Right lung (tissue), 2 donors: ENCODE measurements at regions not wholly inside any gene's neighbourhood (a gene's known extent, or its start where the extent isn't known, plus 50 kb on each side); places are given as distances from the start of the nearest gene placed in this dataset.
A peak's percentile ranks its signal among the peaks of the same experiment; 100 is the strongest.
"Not testable (repeated sequence)": the region's sequence is repeated elsewhere in the genome, so short reads cannot be mapped to it uniquely, and the experiment has no call there.

Source experiments
- DNase-seq, 2 donors: peaks; one replicate each; pipeline ENCODE4 v3.0.0-alpha.2; 2013

DNA sequence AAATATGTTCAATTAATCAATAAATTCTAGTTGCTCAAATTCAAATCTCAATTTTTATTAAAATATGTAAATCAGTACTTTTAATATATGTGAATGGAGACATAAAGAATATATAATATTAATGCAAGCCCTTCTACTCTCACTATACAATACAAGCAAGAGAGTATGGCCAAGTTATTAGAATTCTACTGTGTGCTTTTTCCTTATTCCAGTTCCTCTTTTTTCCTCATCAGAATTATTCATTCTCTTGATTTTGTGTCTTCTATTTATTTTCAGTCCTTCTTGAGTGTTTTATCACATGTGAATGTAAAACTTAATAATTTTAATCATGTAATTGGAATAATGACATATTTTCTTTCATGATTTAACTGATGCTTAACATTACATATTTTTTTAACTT lies 276.8 kb downstream of the PCDH20 start:
- no peak for DNase-seq

DNA sequence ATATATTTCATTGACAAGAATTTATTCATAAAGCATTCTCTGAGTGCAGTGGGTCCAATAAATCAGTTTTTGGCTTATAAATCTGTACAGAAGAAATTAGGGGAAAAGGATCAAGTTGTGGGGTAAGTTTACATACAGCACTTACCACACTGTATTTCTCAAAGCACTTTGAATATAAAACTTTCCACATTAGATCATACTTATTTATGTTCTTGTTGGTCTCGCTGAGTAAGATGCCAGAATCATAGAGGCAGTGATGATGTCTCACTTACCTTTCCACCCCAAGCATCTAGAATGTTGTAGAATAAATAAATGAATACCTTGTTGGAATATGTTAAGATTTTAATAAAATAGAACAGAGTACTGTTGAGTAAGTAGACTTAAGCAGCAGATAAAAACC lies 279.1 kb downstream of the PCDH20 start:
- DNase-seq, result no peak

DNA sequence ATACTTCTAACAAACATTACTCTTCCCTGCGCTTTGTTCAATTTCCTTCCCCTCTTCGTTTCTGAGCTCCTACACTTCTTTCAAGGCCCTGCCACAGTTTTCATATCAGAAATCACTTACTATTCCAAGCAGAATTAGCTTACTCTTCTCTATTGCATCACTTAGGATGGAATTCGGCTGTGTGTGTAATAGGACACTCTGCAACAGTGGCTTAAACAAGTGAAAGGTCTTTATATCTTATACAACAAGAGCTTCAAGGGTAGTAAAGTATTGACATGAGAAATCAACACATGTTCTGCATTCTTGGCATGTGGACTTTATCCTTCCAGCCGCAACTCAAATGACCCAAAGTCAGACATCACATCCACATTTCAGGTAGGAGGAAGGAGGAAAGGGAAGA lies 279.6 kb downstream of the PCDH20 start:
- DNase-seq, result peak; percentile 23 to 27

DNA sequence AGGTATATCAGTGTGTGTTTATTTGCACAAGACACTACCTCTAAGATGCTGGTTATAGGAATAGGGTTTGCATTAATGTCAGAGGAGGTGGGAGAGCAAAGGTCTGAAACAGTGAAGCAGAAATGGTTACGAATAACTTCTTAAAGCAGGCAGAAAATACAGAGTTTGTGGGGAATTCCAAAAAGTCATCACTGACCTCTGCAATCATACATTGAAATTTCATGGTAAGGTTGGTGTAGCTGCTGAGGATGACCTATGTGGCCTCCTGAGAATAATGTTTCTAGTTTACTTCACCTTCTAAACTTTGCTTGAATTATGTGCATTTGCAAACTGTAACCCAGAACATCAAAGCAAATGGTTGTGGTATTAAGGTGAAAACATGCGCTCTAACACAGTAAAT lies 280.1 kb downstream of the PCDH20 start:
- DNase-seq, result no peak

DNA sequence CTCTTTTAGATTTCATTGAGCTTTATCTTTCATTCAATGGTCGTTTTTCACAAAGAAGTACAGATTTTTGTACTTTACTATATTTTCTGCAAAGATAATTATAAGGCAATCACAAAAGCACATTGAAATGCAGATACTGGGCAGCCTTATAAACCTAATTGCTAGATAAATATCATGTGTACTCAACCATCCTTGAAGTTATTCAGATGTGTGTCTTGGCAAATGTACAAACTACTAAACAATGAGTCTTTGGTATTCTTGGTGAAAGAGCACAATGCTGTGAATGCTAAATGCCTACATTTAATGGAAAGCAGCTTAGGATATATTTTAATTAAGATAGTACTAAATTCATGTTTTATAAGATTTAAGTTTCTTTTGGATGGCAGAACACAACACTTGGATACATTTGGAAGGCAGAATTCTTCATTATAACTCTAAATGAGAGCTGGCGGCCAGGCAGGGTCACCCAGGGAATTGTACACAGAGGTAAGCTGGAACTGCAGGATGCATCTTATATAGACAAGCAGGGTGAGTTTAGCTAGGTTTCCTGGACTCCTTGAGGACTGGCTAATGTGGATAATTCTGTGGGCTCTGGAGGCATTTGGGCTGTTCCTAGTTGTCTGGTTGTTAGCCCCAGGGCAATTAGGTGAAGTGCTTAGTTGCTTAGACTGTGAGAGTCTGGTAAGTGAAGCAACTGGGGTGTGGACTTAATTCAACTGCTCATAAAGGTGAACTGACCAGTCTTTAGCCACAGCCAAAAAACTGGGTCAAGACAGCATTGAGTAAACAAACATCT lies 286.6 kb downstream of the PCDH20 start:
- no peak for DNase-seq

DNA sequence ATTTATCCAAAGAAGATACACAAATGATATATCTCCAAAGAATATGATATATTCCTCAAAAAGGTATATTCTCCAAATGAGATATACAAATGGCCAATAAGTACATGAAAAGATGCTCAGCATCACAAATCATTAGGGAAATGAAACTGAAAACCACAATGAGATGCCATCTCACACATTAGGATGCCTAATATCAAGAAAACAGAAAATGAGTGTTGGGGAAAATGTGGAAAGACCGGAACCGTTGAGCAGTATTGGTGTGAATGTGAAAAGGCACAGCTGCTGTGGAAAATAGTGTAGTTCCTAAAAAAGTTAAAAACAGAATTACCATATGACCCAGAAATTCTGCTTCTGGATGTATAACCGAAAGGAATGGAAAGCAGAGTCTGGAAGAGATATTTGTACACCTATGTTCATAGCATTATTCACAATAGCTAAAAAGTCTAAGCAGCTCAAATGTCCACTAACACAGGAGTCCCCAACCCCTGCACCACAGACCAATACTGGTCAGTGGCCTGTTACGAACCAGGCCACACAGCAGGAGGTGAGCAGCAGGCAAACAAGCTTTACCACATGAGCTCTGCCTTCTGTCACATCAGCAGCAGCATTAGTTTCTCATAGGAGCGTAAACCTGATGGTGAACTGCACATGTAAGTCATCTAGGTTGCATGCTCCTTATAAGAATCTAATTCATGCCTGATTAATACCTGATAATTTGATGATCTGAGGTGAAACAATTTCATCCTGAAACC lies 291.9 kb downstream of the PCDH20 start:
- DNase-seq, result no peak

DNA sequence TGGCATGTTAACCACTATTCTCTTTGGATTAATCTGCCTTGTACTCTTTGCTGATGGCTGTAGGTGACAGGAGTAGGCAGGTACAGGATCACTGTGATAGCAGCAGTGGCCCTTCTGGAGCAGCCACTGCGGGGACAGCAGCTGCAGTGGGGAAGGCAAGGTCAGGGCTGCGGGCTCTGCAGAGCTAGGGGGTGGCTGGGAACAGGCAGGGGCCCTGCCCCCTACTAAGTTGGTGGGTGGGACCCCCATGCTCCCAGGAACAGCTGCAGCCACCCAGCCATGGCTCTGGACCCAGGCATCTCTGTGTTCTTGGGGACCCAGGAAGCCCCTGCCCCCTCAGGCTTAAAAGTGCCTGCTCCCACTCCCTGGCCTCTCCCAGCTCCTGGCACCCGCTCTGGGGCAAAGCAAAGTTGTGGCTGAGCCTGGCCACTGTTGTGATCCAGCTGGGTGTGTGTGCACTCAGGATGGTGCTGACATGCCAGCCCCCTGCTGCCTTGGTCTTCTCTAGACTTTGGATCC lies 302.4 kb downstream of the PCDH20 start:
- DNase-seq, result no peak

DNA sequence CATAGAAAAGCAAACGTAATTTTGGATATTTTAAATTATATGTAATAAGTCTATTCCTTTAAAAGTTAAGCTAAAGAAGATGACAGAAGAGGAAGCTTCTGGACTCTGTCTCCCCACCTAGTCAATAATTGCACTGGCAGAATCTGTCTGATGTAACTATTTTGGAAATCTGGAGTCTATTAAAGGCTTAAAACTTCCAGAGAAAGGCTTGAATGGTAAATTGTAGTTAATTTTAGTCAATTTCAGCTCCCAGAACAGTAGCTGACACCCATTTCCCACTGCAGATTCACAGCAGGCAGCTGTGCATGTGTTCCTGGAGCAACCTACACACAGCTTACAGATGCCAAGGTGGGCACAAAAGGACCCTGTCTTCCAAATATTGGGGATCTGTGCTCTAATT lies 304.1 kb downstream of the PCDH20 start:
- DNase-seq, result no peak

DNA sequence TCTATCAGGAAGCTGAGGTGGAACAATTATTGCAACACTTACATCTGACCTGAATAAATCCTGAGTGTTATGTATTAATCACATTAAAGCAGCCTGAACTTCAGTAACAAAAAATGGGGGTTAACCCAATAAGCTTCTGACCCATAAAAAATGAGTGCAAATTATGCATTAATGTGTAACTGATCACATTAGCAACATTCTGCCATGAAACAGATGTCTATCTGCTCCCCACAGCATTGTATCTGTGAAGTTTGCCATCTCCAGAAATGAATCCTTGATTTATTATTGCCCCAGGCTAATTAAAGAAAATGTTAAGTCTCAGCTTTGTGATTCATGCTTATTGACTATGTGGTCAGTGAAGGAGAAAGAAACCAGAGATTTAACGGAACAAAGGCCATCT lies 304.9 kb downstream of the PCDH20 start:
- DNase-seq, result no peak

DNA sequence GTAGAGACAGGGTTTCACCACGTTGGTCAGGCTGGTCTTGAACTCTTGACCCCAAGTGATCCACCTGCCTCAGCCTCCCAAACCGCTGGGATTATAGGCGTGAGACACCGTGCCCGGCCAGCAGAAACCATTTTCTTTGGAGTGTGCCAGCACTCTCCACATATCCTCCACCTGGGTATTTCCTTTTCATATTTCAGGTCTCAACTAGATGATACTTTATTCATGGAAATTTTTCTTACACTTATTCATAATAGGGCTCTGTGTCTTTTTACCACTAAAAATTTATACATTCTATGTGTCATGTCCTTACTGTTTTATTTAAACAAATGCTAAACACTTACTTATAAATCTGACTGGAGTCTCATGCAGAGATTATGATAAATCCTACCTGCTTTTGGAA lies 305.9 kb downstream of the PCDH20 start:
- no peak for DNase-seq

DNA sequence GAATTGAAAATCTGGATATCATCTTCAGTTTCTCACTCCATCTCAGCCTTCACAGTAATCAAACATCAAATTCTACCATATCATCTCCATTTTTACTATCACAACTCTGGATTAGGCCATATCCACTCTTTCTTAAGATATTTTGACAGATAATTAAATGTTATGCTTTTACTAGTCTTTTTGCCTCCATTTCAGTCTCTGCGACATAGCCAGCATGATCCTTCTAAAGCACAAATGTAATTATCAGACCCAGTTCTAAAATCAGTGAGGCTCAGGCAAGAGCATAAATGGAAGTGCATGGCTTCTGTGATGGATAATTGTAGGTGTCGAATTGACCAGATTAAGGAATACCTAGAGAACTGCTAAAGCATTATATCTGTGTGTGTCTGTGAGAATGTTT lies 307.7 kb downstream of the PCDH20 start:
- DNase-seq, result no peak

DNA sequence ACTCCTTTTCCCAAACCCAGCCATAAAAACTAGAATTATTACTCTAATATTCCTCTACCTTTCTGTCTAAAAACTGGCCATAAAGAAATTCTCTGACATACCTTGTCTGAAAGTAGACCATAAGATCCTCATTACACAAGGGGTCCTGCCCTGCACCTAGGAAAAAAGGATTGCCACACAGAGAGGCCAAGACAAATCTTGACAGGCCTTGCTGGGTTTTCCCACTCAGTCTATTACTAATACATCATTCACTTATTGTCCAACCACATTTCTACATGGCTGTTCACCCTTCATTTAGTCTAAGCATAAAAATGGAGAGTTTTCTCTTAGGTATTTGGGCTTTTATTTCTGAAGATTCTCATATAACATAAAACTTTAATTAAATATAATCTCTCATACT lies 319.8 kb downstream of the PCDH20 start:
- DNase-seq, result no peak

DNA sequence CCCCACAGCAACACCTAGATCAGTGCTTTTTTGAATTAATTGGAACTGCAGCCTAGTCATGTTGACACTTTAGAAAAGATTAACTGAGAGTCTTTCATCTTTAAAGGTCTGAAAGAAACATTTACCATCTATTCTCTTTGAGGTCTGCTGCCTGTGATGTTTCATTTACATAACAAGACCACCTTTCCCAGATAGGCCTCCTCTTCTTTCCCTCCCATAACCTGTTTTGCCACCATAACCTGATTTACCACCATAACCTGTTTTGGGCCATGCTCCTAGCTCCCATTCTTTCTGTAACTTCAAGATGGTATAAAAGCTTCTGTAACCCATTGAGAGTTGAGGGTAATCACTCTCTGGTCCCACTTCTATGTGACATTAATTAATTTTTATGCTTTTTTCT lies 320.8 kb downstream of the PCDH20 start:
- DNase-seq, result no peak

DNA sequence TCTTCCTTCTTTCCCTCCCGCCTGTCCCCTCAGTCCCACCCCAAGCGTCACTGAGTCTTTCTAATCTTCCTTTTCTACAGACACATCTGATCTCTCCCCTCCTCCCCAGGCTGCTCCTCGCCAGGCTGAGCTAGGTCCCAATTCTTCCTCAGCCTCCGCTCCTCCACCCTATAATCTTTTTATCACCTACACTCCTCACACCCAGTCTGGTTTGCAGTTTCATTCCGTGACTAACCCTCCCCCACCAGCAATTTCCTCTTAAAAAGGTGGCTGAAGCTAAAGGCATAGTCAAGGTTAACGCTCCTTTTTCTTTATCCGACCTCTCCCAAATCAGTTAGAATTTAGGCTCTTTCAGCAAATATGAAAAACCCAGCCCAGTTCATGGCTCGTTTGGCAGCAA lies 325.8 kb downstream of the PCDH20 start:
- DNase-seq, result not testable (repeated sequence)

DNA sequence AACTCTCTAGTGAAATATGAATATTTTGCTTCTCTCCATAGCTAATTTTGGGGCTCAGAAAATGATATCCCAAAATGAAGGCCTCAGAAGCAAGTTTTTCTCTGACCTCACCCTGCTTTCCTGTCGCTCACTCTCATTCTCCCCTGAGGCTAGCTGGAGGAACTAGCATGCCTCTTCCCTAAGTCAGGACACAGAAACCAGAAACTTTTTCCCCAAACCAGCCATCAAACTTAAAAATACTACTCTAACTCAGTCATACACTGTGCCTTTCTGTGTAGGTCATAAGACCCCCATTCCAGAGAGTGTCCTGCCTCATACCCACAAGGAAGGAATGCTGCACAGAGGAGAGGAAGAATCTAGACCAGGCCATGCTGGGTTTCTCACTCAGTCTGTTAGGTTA lies 329.6 kb downstream of the PCDH20 start:
- DNase-seq, result no peak

DNA sequence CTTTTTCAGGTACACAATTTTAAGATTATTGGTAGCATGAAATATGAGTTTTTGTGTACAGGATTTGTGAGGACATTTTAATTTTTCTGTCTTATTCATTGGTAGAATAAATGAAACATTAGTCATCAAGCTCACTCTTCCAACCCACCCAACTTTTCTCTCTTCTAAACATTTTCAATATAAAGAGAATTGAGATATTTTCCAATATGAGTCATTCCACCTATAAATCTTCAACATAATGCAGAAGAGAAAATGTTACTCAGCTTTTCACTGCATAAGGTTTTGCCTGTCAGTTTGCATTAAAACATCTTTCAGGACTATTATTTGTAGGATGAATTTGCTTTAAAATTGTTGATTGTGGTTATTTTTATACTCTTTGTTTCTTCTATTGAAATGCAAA lies 330.7 kb downstream of the PCDH20 start:
- DNase-seq, result no peak

DNA sequence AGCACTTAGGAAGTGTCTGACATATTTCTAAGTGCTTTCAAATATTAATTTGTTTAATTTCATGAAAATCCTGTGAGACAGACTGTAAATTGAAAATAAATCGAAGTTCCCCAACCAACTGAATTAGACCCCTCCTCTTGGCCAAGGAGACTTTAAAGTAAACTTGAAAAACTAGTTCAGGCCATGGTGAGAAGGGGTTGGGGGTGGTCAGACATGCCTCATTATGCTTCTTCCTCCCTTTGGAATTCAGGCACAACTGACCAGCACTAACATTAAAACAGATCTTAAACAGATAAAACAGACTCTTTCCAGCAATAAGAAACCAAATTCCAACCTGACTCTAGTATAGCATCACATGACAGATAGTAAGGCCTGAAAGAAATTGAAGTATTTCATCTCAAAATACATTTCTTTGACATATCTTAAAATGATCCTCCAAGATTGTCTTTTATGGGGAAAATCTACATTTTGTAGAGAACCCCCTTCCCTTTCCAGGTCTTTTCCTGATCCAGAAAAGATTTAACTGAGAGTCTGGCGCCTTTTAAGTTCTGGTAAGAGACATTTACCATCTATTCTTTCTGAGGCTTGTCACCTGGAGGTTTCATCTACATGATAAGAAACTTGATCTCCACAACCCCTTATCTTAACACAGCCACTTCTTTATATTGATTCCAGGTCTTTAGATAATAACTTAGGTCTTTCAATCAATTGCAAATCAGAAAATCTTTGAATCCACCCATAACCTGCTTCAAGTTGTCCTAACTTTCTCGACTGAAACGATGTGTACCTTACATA lies 336.5 kb downstream of the PCDH20 start:
- no peak for DNase-seq

DNA sequence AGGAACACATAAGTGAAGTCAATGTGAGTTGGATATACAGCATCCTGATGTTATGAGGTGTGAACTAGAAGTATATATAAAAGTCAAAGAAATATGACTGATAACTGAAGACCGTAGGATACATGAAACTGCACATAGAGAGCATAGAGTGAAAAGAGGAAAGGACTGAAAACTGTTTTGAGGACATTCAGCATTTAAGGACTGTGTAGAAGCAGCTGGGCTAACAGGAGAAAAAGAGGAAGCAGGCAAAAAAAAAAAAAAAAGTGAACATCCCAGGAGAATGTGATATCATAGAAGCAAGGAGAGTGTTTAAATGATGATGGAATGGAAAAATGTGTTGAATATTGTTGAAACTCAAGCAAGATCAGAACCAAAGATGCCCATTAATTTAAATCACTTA lies 363.5 kb downstream of the PCDH20 start:
- no peak for DNase-seq

DNA sequence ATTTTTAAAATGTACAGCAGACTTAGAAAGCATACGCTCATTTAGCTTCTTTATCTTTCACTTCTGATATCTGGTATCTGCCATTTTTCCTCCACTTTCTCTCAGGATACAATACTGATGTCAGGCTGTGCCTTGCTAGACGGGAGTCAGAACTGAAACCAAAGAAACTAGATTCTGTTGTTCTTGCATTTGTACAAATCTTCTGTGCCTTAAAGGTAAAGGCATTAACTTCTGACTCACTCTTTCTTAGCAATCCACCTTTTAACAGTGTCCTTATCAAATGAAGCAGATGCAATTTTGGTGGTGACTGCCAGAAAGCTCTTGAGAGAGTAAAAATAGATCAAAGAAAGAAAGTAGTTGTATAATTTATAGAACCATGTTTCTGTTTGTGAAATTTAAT lies 370.4 kb downstream of the PCDH20 start:
- DNase-seq, result no peak

DNA sequence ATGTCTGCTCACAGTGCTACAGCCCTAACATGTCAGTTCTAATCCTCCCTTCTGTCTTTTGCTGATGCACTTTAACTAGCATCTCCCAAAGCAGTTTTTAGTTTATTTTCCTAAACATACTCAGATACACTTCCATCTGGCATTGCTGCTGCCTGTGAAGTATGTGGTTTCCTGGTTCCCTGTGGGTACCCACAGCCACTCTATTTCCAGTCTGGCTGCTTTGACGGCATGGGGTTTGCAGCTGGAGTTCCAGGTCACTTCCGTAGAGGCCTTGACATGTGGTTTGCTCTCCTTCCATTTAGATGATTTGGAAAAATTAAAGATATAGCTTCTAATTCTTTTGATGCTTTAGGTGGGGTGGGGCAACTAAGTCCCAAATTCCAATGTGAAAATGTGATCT lies 375.5 kb downstream of the PCDH20 start:
- DNase-seq, result no peak

DNA sequence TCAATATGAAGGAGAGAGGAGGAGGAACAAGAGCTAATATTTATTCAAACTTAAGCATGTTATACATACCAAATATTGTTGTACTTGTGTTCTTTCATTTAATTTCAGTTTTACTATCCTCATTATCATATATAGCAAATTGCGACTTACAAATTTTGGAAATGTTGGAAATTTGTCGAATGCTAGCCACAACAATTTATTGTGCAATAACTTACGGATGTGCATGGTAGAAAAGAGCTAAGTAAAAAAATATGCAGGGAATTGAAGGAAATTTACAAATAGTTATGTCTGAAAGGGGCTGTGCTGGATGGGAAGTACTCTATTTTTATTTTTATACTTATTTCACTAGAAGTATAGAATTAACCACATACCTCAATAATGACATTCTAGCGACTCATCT lies 376.3 kb downstream of the PCDH20 start:
- no peak for DNase-seq

DNA sequence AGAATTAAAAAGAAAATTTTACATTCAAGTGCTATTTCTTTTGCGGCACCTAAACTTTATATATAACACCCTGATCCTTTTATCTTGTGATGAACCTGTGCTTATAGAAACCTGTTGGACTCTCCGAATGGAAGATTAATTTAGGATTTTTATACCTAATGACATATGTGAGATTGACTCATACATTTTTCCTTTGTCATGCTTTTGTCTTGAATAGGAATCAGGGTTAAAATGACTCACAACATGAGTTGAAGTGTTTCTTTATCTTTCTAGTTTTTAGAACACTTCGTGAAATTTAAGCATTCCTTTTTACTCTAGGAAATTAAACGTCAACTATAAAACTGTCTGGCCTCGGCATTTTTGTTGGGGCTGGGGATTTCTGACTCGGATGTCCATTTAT lies 378.9 kb downstream of the PCDH20 start:
- no peak for DNase-seq

DNA sequence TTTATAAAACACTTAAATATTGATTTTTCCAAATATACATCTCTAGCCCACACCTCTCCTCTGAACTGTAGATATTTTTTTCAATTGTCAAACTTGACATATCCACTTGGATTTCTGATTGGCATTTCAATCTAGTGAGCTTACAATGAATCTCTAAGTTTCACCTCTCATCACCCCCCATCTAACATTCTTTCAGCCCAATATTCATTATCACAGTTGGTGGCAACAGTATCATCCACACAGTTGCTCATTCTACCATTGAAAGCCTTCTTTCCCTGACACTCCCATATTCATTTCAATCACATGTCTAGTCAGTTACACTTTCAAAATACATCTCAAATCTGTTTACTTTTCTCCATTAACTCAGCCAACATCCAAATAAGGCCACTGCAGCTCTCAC lies 385.2 kb downstream of the PCDH20 start:
- DNase-seq, result no peak
